PC-9 (cell line): ENCODE measurements at regions not wholly inside any gene's neighbourhood (a gene's known extent, or its start where the extent isn't known, plus 50 kb on each side); places are given as distances from the start of the nearest gene placed in this dataset.

Experiments
- BruUV-seq: library from RNA; stranded (reverse); fragments of 400-500 nt; replicated peaks from 2 replicates; lab custom pipeline; 2021; lab: Mats Ljungman, UMichigan
- CTCF ChIA-PET: fragments of 300-600 bp; sonication (Branson Sonifier 250); formaldehyde crosslinking; loops from one replicate; lab custom pipeline; 2022; ENCODE audit warnings: antibody characterized with exemption; lab: Charles Lee
- POLR2A ChIA-PET: fragments of 300-600 bp; sonication (Branson Sonifier 250); formaldehyde crosslinking; loops from one replicate; lab custom pipeline; 2022; ENCODE audit warnings: antibody characterized with exemption; ENCODE audit not compliant: unreplicated experiment; lab: Charles Lee
- DNase-seq, 2 experiments: peaks; one replicate each; pipeline versions ENCODE4 v3.0.0 to v3.0.0-alpha.2; 2015 to 2022; ENCODE audit warnings: mixed read lengths in 1 of 2
- H2AFZ ChIP-seq: fragments of 200-600 bp; sonication (generic); 2 replicates; pipeline ENCODE4 v1.8.1; 2017; ENCODE audit warnings: antibody characterized with exemption
- H3F3A ChIP-seq: fragments of 200-600 bp; sonication (generic); 2 replicates; pipeline ENCODE4 v1.8.1; 2017; ENCODE audit warnings: antibody characterized with exemption, mild to moderate bottlenecking, low read depth; ENCODE audit not compliant: insufficient read depth
- H3K27ac ChIP-seq: fragments of 200-600 bp; sonication (generic); 2 replicates; pipeline ENCODE4 v1.6.1; 2016; ENCODE audit warnings: mixed run types
- H3K27me3 ChIP-seq: fragments of 200-600 bp; sonication (generic); 2 replicates; pipeline ENCODE4 v1.6.1; 2016; ENCODE audit warnings: low read depth, mixed run types; ENCODE audit not compliant: insufficient read depth
- H3K36me3 ChIP-seq: fragments of 200-600 bp; sonication (generic); 2 replicates; pipeline ENCODE4 v1.6.1; 2016; ENCODE audit warnings: low read depth, mixed run types
- H3K4me1 ChIP-seq: fragments of 200-600 bp; sonication (generic); replicated peaks from 2 replicates; pipeline ENCODE4 v1.6.1; 2016; ENCODE audit warnings: mixed run types; ENCODE audit not compliant: insufficient read depth
- H3K4me2 ChIP-seq: fragments of 200-600 bp; sonication (generic); 2 replicates; pipeline ENCODE4 v1.6.1; 2017; ENCODE audit warnings: mixed run types
- H3K4me3 ChIP-seq: fragments of 200-600 bp; sonication (generic); 2 replicates; pipeline ENCODE4 v1.6.1; 2016; ENCODE audit warnings: mixed run types
- H3K79me2 ChIP-seq: fragments of 200-600 bp; sonication (generic); 2 replicates; pipeline ENCODE4 v1.6.1; 2017; ENCODE audit warnings: low read depth, mixed run types
- H3K9me2 ChIP-seq: fragments of 200-600 bp; sonication (generic); 2 replicates; pipeline ENCODE4 v1.8.1; 2017; ENCODE audit warnings: mild to moderate bottlenecking; ENCODE audit not compliant: insufficient read depth
- H3K9me3 ChIP-seq: fragments of 200-600 bp; sonication (generic); 2 replicates; pipeline ENCODE4 v1.8.1; 2016; ENCODE audit warnings: low read depth; ENCODE audit not compliant: insufficient read depth
- H4K20me1 ChIP-seq: fragments of 200-600 bp; sonication (generic); 2 replicates; pipeline ENCODE4 v1.8.1; 2017; ENCODE audit not compliant: insufficient read depth
- CTCF ChIP-seq: fragments of 200-600 bp; sonication (generic); conservative IDR thresholded peaks from 2 replicates; pipeline ENCODE4 v1.6.1; 2017; ENCODE audit warnings: mixed run types, antibody characterized with exemption, mild to moderate bottlenecking, moderate library complexity
- EZH2 ChIP-seq: fragments of 200-600 bp; sonication (generic); IDR thresholded peaks from 2 replicates; pipeline ENCODE4 v1.8.0; 2017; ENCODE audit warnings: antibody characterized with exemption, low read depth
- intact Hi-C: fragments of 100-400 bp; cut with micrococcal nuclease; formaldehyde crosslinking; loops from one replicate; pipeline ENCODE4 v1.10.0; 2022; ENCODE audit not compliant: unreplicated experiment

GRCh38 chr6:138012682-138013081, 94.5 kb downstream of the PERP start:
- no peak overlapping the region for H2AFZ ChIP-seq
- no peak overlapping the region for H3K4me3 ChIP-seq
- TF ChIP-seq CTCF (no peak), EZH2 (no peak)
- no peak for DNase-seq
- CTCF ChIA-PET = no interaction called here
- H3K4me1 ChIP-seq = no peaks in the 10 kb centered on the region
- no peaks in the 10 kb centered on the region for H4K20me1 ChIP-seq
- no peaks in the 10 kb centered on the region for H3K9me3 ChIP-seq
- H3K27ac ChIP-seq = no peak overlapping the region
- POLR2A ChIA-PET = interaction anchor here (1.0 kb wide), 1 partner anchor 92 kb away, joined by 3 read pairs; no protein-coding TSS in a partner anchor
- H3K36me3 ChIP-seq = peaks cover 3% of the 10 kb centered on the region; the same call in 1 of the 2 replicates
- no peaks in the 10 kb centered on the region for H3F3A ChIP-seq
- no peaks in the 10 kb centered on the region; the same call in 1 of the 2 replicates for H3K9me2 ChIP-seq
- H3K79me2 ChIP-seq = no peaks in the 10 kb centered on the region
- no peaks in the 10 kb centered on the region for H3K27me3 ChIP-seq
- BruUV-seq = no TSS peak
- intact Hi-C loops = no loop called here
- H3K4me2 ChIP-seq = no peak overlapping the region

DNA sequence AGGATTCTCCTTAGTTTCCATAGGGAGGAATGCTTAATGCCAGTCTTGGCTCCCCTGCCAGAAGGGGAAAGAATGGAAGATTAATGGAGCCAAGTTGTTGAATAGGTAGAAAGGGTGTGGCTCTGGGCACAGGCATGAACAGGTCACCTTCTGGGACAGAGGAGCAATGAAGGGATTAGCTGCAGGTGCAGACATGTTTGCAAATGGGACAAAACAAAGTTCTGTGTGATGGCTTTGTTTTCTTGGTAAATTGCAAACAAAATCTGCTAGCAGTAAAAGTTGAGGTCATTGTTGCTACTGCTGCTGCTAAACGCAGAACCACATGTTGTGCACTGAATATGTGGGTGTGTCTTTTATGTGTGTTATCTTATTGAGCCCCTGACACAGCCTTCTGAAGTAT, 93.3 kb downstream of the PERP start:
- ChIA-PET POLR2A (interaction anchor here (1.0 kb wide), 1 partner anchor 91 kb away, joined by 3 read pairs; no protein-coding TSS in a partner anchor), CTCF (no interaction called here)
- no peak for DNase-seq
- H3K9me2 ChIP-seq = no peaks in the 10 kb centered on the region; the same call in 1 of the 2 replicates
- H3K4me2 ChIP-seq = no peak overlapping the region
- no peaks in the 10 kb centered on the region for H3K79me2 ChIP-seq
- TF ChIP-seq EZH2 = no peak
- TF ChIP-seq CTCF = no peak
- peaks cover 3% of the 10 kb centered on the region; the same call in 1 of the 2 replicates for H3K36me3 ChIP-seq
- H4K20me1 ChIP-seq = no peaks in the 10 kb centered on the region
- H2AFZ ChIP-seq = no peak overlapping the region
- H3F3A ChIP-seq = no peaks in the 10 kb centered on the region
- H3K9me3 ChIP-seq = no peaks in the 10 kb centered on the region
- no peak overlapping the region for H3K4me3 ChIP-seq
- intact Hi-C loops = no loop called here
- H3K27me3 ChIP-seq = no peaks in the 10 kb centered on the region
- no peaks in the 10 kb centered on the region for H3K4me1 ChIP-seq
- BruUV-seq = no TSS peak
- H3K27ac ChIP-seq = no peak overlapping the region

- H3K9me3 ChIP-seq = peaks cover 9% of the 10 kb centered on the region; the same call in 1 of the 2 replicates
- H4K20me1 ChIP-seq = no peaks in the 10 kb centered on the region
- TF ChIP-seq CTCF (no peak), EZH2 (no peak)
- no peaks in the 10 kb centered on the region for H3F3A ChIP-seq
- no peak overlapping the region for H3K4me3 ChIP-seq
- no peaks in the 10 kb centered on the region for H3K27me3 ChIP-seq
- H3K9me2 ChIP-seq = no peaks in the 10 kb centered on the region; the same call in 1 of the 2 replicates
- peaks cover 3% of the 10 kb centered on the region; the same call in 1 of the 2 replicates for H3K36me3 ChIP-seq
- intact Hi-C loops = no loop called here
- H3K4me1 ChIP-seq = no peaks in the 10 kb centered on the region
- H3K27ac ChIP-seq = no peak overlapping the region
- no peak overlapping the region for H3K4me2 ChIP-seq
- no TSS peak for BruUV-seq
- ChIA-PET CTCF (no interaction called here), POLR2A (interaction anchor here (0.6 kb wide), 1 partner anchor 337 kb away, joined by 10 read pairs; no protein-coding TSS in a partner anchor)
- no peak for DNase-seq
- H2AFZ ChIP-seq = no peak overlapping the region
- H3K79me2 ChIP-seq = no peaks in the 10 kb centered on the region
Observed at GRCh38 chr6:138017166-138017757, 90.0 kb downstream of the PERP start.
